HEK293 (cell line): ENCODE measurements at regions not wholly inside any gene's neighbourhood (a gene's known extent, or its start where the extent isn't known, plus 50 kb on each side); places are given as distances from the start of the nearest gene placed in this dataset.

Experiments
- ATF2 ChIP-seq: fragments of 450-650 bp; formaldehyde crosslinking; IDR thresholded peaks from 2 replicates; pipeline ENCODE4 v1.5.1; 2016; ENCODE audit warnings: missing biosample characterization, missing genetic modification characterization, low read depth
- CTCF ChIP-seq: fragments of 450-650 bp; formaldehyde crosslinking; IDR thresholded peaks from 2 replicates; pipeline ENCODE4 v1.5.1; 2016; ENCODE audit warnings: missing biosample characterization, missing genetic modification characterization

- TF ChIP-seq CTCF (tag by site-specific recombination) (no peak), ATF2 (no peak)
Measured at GRCh38 chr3:144923046-144923775, 951.6 kb downstream of the DIPK2A start.
